ENCODE measurements at regions not wholly inside any gene's neighbourhood (a gene's known extent, or its start where the extent isn't known, plus 50 kb on each side); places are given as distances from the start of the nearest gene placed in this dataset.

DNA sequence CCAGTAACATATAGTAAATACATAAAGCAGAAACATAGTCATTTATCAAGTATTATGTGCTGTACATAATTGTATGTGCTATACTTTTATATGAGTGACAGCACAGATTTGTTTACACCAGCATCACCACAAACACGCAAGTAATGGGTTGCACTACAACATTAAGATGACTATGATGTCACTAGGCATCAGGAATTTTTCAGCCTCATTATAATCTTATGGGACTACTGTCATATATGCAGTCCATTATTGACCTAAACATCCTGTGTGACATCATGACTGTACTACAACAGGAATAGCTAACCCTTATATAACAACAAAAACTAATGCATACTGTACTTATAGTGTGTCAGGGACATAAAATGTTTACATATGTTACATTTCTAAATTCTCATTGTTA, 50.2 kb upstream of the IZUMO1R start:
- TF ChIP-seq, protein P1, sequence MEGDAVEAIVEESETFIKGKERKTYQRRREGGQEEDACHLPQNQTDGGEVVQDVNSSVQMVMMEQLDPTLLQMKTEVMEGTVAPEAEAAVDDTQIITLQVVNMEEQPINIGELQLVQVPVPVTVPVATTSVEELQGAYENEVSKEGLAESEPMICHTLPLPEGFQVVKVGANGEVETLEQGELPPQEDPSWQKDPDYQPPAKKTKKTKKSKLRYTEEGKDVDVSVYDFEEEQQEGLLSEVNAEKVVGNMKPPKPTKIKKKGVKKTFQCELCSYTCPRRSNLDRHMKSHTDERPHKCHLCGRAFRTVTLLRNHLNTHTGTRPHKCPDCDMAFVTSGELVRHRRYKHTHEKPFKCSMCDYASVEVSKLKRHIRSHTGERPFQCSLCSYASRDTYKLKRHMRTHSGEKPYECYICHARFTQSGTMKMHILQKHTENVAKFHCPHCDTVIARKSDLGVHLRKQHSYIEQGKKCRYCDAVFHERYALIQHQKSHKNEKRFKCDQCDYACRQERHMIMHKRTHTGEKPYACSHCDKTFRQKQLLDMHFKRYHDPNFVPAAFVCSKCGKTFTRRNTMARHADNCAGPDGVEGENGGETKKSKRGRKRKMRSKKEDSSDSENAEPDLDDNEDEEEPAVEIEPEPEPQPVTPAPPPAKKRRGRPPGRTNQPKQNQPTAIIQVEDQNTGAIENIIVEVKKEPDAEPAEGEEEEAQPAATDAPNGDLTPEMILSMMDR (IDR thresholded peaks at IDR 0.05; ENCODE audit: poor library complexity, severe bottlenecking): no peak
- TF ChIP-seq POLR2AphosphoS5 (IDR thresholded peaks at IDR 0.05) (no peak), EP300 (conservative IDR thresholded peaks at IDR 0.05; ENCODE audit: poor library complexity, severe bottlenecking) (no peak)
